NCI-H345 treated with DMSO at 0.1 percent for 48 hours (cell line): ENCODE measurements at regions not wholly inside any gene's neighbourhood (a gene's known extent, or its start where the extent isn't known, plus 50 kb on each side); places are given as distances from the start of the nearest gene placed in this dataset.
"Not testable (repeated sequence)": the region's sequence is repeated elsewhere in the genome, so short reads cannot be mapped to it uniquely, and the experiment has no call there.

Source experiments
- DNase-seq: peaks from one replicate; lab custom pipeline; 2025; ENCODE audit not compliant: unreplicated experiment; lab: John Stamatoyannopoulos, UW

DNA sequence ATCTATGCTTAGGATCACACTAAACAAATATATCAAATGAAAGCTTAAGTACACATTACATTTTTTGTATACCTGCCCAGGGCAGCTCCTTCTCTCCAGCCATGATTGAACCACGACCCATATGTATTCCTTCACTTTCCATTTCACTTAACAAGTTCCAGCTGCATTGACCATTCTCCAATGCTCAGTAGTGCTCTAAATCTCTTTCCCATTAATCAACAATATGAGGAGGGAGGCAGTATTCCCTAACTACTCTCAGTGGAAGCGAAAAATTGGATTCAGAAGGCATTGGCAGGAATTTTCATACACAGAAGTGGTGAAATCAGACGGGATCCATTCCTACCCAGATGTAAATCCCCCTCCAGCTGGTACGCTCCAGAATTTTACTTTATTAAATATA is 372.0 kb upstream of the LUZP2 start:
- DNase-seq: no peak

DNA sequence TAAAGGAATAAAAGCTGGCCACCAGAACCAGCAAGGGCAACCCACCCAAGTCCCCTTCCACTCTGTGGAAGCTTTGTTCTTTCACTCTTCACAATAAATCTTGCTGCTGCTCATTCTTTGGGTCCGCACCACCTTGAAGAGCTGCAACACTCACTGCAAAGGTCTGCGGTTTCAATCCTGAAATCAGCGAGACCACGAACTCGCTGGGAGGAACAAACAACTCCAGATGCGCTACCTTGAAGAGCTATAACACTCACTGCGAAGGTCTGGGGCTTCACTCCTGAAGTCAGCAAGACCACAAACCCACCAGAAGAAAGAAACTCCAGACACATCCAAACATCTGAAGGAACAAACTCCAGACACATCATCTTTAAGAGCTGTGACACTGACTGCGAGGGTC is 365.2 kb upstream of the LUZP2 start:
- no peak for DNase-seq

DNA sequence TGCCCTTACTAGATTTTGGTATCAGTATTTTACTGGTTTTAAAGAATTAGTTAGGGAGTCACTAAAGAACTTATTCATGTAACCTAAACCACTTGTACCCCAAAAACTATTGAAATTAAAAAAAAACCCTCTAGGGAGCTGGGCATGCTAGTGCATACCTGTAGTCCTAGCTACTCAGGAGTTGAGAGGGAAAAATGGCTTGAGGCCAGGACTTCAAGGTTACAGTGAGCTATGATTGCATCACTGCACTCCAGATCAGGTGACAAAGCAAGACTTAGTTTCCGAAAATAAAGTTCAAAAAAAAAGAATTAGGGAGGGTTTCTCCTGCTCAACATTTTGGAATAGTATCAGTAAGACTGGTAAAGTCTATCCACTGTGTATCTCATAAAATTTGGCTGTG is 364.4 kb upstream of the LUZP2 start:
- DNase-seq: no peak

DNA sequence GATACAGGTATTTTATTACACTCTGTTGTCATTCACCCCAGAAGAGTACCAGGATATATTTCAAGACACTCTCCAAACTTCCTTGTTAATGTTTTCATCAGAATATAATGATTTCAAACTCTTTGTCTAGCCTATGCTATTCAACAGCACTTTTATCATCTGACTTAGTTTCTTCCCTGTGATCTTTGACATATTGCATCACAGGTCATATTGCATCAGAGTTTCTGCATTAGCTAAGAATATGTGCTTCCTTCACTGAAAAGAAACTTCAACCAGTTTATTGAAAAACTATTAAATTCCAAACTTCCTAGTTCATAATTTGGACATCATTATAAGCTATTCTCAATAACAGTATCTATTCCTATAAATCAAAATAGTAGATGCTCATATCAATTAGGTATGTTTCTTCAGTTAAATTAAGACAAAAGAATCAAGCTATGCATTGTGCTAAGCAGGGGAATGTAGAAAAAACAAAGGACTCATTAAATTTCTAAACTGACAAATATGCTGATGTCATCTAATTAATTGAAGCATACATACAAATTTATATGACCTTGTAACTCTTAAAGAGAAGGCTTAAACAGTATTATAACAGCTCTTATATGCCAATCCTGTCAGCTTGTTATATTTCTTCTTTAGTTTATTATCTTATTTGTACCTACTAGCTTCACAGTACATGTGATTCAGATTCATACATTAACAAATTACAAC is 361.8 kb upstream of the LUZP2 start:
- no peak for DNase-seq

DNA sequence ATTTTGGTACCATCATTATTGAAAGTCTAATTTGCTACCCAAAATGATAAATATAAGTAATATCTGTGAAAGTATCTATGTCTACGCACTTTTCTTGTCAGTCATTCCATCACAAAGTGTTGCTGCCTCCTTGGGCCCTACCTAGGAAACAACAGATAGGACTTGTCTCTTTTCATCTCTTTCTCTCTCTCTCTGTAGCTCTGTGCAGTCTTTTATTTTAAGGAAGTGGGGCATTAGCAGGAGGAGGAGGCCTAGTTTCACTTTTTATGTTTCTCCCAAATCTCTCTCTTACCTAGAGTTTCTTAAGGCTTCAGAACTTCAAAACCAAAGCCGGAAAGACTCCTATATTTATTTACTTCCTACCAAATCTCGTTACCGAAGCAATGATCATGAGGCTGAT is 354.8 kb upstream of the LUZP2 start:
- DNase-seq: no peak

DNA sequence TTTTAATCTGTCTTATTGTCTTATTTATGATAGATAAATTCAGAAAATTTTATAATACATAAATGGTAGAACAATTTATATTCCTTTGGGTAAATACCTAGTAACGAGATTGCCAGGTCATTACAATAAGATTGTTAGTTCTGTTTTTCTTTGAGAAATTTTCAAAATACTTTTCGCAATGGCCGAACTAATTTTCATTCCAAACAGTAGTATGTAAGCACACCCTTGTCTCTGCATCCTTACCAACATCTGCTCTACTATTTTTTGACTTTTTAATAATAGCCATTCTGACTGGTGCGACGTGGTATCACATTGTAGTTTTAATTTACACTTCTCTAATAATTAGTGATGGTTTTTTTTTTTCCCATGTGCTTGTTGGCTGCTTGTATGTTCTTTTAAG is 351.4 kb upstream of the LUZP2 start:
- no peak for DNase-seq

DNA sequence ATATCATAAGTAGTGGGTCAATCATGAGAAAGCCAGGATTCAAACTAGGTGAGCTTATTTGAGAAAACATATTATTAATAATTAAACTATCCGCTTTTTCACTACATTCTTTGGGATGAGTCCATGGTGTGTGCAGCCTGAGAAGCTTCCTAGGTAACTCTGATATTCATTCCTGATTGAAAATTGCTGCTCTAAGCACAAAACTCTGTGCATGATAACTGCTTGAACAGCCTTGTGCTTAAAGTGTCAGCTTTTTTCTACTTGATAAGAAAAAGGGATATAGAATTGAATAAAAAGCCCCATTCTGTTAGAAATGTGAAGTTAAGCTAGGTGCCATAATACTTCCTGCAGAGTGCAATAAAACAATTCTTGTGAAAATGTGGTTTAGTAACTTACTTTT is 343.5 kb upstream of the LUZP2 start:
- no peak for DNase-seq

DNA sequence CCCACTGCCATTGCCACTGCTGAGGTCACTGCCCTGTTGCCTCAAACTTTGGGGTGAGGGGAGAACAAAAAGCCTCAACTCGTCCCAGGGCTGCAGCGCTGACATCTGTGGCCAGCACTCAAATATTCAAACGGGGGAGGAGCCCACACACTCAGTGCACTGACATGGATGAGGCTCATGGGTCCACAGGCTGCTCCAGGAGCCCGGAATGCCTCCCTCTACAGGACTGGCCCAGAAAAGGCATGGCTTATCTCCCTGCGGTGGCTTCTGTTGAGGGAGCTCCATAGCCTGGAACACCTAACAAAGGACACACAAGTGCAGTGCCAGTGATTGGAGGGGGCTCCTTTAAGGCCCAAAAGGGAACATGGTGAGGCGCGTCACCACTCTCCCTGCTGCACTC is 341.1 kb upstream of the LUZP2 start:
- no peak for DNase-seq

DNA sequence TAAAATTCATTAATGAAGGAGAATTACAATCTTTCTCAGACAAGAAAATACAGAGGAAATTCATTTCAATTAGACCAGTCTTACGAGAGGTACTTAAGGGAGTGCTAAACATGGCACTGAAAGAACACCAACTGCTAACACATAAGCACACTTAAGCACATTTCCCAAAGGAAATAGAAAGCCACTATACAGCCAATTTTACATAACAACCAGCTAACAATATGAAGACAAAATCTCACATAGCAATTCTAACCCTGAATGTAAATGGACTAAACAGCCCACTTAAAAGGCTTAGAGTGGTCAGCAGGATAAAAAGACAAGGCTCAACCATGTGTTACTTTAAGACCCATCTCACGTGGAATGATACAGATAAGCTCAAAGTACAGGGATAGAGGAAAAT is 339.5 kb upstream of the LUZP2 start:
- DNase-seq: no peak

DNA sequence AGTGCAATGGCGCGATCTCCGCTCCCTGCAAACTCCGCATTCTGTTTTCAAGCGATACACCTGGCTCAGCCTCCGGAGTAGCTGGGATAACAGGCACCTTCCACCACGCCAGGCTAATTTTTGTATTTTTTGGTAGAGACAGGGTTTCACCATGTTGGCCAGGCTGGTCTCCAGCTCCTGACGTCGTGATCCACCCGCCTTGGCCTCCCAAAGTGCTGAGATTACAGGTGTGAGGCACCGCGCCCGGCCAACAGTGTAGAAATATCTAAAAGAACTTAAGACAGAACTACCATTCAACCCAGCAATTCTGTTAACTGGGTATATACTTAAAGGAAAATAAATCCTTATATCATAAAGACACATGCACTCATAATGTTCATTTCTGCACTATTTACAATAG is 335.3 kb upstream of the LUZP2 start:
- no peak for DNase-seq

DNA sequence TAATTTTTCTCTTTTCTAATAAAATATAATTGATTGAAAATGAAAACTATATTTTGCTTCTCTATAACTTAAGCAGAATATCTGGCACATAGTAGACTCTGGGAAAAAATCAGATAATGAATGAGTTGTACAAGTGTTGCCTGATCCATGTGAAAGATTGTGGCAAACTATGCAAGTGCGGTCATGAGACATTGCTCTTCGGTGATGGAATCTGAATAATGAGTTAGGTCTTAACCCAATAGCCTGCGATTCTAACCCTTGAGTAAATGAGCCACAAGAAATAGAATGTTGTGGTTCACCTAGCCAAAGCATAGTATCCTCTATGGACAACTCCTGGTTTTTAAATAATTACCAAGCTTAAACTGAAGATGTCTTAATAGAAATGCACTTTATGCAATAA is 333.7 kb upstream of the LUZP2 start:
- DNase-seq: no peak

DNA sequence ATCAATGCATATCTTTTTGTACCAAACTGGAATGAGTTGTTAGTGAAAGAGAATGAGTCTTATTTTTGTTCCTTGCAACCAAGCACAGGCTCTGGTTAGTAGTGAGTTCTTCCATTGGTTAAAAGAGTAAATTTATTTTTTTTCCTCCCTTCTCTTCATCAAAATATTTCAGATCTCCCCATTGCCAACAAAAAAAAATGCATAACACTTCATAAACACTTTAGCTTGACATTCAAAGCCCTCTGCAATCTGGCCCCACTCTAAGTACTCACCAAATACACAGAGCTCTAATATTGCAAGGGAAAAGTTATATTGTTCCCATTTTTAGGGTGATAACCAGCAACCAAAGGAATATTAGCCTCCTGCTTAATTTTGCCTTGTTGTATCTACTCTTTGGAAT is 333.0 kb upstream of the LUZP2 start:
- no peak for DNase-seq

DNA sequence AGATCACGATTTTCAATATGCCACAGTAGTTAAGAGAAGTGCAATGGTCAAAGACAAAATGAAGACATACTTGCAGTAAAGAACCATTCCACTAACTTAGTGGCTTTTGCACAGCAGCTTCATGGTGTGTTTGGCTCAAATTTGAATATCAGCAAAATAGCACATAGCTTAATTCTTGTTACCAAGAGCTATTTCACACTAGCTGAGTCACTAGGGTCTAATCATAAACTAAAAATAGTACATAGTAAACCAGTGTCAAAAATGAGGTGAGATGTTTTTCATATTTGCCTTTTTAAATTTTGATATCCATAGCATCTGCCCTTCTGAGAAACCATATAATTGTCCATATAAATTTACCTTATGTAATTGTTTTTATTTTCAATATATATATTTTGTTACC is 325.0 kb upstream of the LUZP2 start:
- DNase-seq: no peak

DNA sequence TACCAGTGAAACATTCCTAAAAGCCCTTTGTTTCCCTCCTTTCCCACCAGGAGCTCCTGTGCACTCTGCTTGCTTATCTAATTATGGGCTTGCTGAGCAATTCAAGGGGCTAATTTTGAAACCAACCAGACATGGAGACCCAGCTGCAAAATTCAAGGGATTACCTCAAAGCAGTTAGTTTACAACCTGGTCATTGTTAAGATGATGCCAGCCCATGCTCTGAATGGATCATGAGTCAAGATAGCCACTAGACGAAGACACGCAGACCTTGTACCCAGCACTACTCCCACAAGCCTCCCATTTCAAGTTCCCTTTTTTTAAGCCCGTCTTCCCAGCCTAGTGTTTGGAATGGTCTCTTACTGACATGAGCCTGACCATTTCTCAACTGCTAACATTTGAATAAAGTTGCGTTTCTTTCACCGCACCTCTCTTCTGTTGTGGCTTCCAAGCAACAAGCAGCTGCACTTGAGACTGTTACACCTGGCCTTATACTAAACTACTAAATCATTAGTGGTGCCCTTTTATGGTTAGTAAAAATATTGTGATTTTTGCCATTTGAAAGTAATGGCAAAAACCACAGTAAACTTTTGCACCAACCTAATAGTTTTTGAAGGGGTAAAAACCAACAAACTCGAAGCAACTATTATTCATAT is 315.3 kb upstream of the LUZP2 start:
- no peak for DNase-seq

DNA sequence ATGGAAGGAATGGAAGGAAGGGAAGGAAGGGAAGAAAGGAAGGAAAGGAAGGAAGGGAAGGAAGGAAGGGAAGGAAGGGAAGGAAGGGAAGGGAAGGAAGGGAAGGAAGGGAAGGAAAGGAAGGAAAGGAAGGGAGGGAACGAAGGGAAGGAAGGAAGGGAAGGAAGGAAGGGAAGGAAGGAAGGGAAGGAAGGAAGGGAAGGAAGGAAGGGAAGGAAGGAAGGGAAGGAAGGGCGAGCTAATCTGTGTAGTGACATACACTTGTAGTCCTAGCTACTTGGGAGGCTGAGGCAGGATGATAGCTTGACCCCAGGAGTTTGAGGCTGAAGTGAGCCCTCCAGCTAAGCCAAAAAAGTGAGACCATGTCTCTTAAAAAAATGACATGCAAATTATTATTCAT is 311.3 kb upstream of the LUZP2 start:
- not testable (repeated sequence) for DNase-seq

DNA sequence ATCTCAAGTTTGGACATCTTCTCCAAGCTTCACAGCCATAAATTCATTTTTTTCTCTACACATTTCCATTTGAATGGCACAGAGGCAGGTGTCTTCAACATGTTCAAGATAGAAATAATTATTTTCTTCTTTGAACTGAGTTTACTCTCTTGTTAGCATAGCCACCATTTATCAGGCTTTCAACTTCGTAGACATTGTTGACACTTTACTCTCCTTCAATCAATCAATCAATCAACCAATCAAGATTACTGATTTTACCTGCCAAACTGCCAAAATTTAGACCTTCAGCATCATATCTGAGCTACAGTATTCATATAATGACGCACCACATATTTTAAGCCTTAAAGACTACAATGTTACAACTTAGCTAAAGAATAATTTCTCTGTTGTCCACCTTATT is 300.1 kb upstream of the LUZP2 start:
- no peak for DNase-seq

DNA sequence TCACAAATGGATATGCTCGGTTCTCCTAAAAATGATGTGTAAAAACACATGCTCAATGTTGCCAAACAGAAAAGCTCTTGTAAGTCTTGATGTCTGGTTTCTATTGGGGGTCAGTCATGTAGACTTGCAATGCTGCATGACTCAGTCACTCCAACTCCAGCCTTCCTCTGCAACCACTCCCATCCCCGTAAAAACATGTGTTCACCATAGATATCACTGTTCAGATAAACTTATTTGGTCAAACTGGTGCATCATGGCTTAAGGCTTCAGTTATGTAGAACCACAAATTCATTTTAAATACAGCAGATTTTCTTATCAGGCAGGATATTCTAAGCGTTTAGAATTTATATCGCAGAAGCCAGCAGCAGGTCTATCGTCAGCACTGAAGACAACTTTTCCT is 298.4 kb upstream of the LUZP2 start:
- no peak for DNase-seq

DNA sequence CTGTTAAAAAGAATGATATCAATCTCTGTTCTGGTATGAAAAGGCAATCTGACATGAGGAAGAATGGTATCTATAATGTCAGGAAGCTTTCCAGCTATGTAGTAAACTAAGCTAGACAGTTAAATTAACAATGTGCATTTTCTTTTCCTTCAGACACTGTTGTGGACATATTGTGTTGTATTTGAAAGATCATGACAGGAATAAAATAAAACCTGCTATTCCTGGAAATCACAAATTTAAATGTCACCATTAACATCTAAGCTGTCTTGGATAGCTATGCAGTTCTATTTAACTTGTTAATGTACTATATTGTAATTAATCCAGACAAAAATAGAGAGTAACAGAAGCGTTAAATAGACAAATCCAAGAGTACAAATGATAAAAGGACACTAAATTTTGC is 297.4 kb upstream of the LUZP2 start:
- no peak for DNase-seq

DNA sequence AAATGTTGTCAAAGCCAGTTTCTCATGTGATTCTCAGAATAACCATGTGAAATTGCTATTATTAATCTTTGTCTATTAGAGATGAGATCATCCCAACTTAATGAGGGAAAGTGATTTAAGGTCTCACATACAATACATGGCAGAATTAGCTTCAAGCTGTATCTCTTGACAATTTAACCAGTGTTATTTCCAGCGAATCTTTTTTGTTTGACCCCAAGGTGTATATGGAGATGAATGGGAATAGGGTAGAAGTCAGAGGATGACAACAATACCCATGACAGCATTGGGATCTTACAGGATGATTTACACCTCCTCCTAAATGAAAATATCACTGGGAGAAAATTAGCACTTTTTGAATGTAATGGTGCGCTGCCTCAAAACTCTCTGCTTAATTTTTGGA is 290.8 kb upstream of the LUZP2 start:
- no peak for DNase-seq

DNA sequence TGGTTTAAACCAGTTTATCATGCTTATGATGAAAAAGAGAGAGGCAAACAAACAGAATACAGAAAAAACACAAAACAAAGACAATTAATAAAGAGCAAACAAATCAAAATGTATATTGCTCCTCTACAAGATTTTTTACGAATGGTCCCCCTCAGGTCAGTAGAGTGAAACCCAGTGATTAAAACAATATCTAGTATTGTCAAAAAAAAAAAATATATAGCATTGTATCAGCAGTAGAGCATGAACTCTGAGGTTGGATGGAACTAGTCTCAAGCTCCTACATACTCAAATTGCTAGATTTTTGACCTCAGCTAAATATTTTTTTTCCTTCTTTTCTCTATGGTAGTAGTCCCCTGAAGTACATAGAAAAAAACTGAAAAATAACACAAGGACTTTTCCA is 290.3 kb upstream of the LUZP2 start:
- DNase-seq: no peak

DNA sequence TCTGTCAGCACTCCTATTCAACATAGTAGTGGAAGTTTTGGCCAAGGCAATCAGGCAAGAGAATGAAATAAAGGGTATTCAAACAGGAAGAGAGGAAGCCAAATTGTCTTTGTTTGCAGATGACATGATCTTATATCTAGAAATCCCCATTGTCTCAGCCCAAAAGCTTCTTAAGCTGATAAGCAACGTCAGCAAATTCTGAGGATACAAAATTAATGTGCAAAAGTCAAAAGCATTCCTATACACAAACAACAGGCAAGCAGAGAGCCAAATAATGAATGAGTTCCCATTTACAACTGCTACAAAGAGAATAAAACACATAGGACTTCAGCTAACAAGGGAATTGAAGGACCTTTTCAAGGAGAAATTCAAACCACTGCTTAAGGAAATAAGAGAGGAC is 280.4 kb upstream of the LUZP2 start:
- DNase-seq: no peak

DNA sequence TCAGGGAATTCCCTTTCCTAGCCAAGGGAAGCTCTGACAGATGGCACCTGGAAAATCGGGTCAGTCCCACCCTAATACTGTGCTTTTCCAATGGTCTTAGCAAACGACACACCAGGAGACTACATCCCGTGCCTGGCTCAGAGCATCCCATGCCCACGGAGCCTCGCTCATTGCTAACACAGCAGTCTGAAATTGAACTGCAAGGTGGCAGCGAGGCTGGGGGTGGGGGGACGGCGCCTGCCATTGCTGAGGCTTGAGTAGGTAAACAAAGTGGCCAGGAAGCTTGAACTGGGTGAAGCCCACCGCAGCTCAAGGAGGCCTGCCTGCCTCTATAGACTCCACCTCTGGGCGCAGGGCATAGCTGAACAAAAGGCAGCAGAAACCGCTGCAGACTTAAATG is 279.5 kb upstream of the LUZP2 start:
- not testable (repeated sequence) for DNase-seq

DNA sequence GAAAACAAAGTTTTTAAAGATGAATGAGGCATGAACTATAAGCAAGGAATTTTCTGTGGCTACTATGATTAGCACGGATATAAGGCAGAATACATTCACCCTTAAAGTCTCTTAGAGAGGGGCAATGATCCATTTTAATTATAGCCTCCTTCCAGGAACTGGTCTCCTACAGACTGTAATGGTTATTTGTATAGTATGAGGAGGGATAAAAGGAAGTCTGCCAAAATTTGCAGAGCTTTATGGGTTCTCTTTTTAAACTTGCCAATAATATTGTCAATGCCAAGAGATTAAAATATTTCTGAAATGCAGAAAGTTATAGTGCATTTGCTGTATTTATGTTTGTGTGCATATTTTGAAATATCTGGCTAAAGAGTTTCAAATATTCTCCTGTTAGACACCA is 271.4 kb upstream of the LUZP2 start:
- no peak for DNase-seq
